HTR-8/SVneo (cell line): ENCODE measurements at regions not wholly inside any gene's neighbourhood (a gene's known extent, or its start where the extent isn't known, plus 50 kb on each side); places are given as distances from the start of the nearest gene placed in this dataset.
A peak's percentile ranks its signal among the peaks of the same experiment; 100 is the strongest.
"Not testable (repeated sequence)": the region's sequence is repeated elsewhere in the genome, so short reads cannot be mapped to it uniquely, and the experiment has no call there.

Experiments used
- DNase-seq: peaks from one replicate; pipeline ENCODE4 v3.0.0; 2011; ENCODE audit warnings: low spot score, mixed read lengths; ENCODE audit not compliant: insufficient read length
- FAIRE-seq: peaks from 2 replicates; lab custom pipeline; 2011; peaks lifted over from hg19 to GRCh38; lab: Jason Lieb, UNC

GRCh38 chr17:30695265-30695811, 129.2 kb downstream of the CRLF3 start:
- FAIRE-seq, DNase-seq: not testable (repeated sequence)

GRCh38 chr17:30693772-30694171, 130.7 kb downstream of the CRLF3 start:
- DNase-seq = not testable (repeated sequence)

GRCh38 chr17:30689266-30690000, 135.1 kb downstream of the CRLF3 start:
- FAIRE-seq = not testable (repeated sequence)

More at GRCh38 chr17:30693772-30694171, 130.7 kb downstream of the CRLF3 start:
- FAIRE-seq = not testable (repeated sequence)

GRCh38 chr17:30686538-30687479, 137.7 kb downstream of the CRLF3 start:
- not testable (repeated sequence) for DNase-seq
- FAIRE-seq = peak; percentile 80

More at GRCh38 chr17:30689266-30690000, 135.1 kb downstream of the CRLF3 start:
- not testable (repeated sequence) for DNase-seq

- DNase-seq = not testable (repeated sequence)
- peak; percentile 91 for FAIRE-seq
These were observed 142.2 kb downstream of the CRLF3 start for GRCh38 chr17:30682280-30682679.

- FAIRE-seq = peak; percentile 16
- not testable (repeated sequence) for DNase-seq
These were observed 143.8 kb downstream of the CRLF3 start for GRCh38 chr17:30680681-30681080.

- FAIRE-seq (no peak), DNase-seq (no peak)
These were observed 146.8 kb downstream of the CRLF3 start for GRCh38 chr17:30677550-30678249.

- DNase-seq, FAIRE-seq: not testable (repeated sequence)
These were observed 148.6 kb downstream of the CRLF3 start for GRCh38 chr17:30675777-30676492.

GRCh38 chr17:30669217-30669649, 155.3 kb downstream of the CRLF3 start:
- not testable (repeated sequence) for DNase-seq, FAIRE-seq

GRCh38 chr17:30668360-30669181, 155.9 kb downstream of the CRLF3 start:
- DNase-seq, FAIRE-seq: not testable (repeated sequence)

- not testable (repeated sequence) for FAIRE-seq, DNase-seq
These were observed 156.7 kb downstream of the CRLF3 start for GRCh38 chr17:30667657-30668359.

GRCh38 chr17:30666838-30667656, 157.4 kb downstream of the CRLF3 start:
- FAIRE-seq, DNase-seq: not testable (repeated sequence)

- not testable (repeated sequence) for FAIRE-seq, DNase-seq
These were observed 160.6 kb downstream of the CRLF3 start for GRCh38 chr17:30663727-30664455.

GRCh38 chr17:30657148-30657547, 167.3 kb downstream of the CRLF3 start:
- not testable (repeated sequence) for DNase-seq, FAIRE-seq

GRCh38 chr17:30653038-30653437, 171.5 kb downstream of the CRLF3 start:
- DNase-seq, FAIRE-seq: not testable (repeated sequence)

- not testable (repeated sequence) for FAIRE-seq
These were observed 172.9 kb downstream of the GOSR1 start for GRCh38 chr17:30650149-30650548.

More at GRCh38 chr17:30650149-30650548, 172.9 kb downstream of the GOSR1 start:
- not testable (repeated sequence) for DNase-seq
